ENCODE measurements at regions not wholly inside any gene's neighbourhood (a gene's known extent, or its start where the extent isn't known, plus 50 kb on each side); places are given as distances from the start of the nearest gene placed in this dataset.

- TF ChIP-seq, protein P1, sequence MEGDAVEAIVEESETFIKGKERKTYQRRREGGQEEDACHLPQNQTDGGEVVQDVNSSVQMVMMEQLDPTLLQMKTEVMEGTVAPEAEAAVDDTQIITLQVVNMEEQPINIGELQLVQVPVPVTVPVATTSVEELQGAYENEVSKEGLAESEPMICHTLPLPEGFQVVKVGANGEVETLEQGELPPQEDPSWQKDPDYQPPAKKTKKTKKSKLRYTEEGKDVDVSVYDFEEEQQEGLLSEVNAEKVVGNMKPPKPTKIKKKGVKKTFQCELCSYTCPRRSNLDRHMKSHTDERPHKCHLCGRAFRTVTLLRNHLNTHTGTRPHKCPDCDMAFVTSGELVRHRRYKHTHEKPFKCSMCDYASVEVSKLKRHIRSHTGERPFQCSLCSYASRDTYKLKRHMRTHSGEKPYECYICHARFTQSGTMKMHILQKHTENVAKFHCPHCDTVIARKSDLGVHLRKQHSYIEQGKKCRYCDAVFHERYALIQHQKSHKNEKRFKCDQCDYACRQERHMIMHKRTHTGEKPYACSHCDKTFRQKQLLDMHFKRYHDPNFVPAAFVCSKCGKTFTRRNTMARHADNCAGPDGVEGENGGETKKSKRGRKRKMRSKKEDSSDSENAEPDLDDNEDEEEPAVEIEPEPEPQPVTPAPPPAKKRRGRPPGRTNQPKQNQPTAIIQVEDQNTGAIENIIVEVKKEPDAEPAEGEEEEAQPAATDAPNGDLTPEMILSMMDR (IDR thresholded peaks at IDR 0.05; ENCODE audit: low read length), result no peak
- no peak for TF ChIP-seq EZH2 (optimal IDR thresholded peaks at IDR 0.05; ENCODE audit: low read depth, low read length)
- TF ChIP-seq EZH2phosphoT487 (IDR thresholded peaks at IDR 0.05; ENCODE audit: low read length), result no peak
These were observed 391.0 kb downstream of the TFAP2B start for GRCh38 chr6:51209651-51210050.
